RWPE2 (cell line): ENCODE measurements at regions not wholly inside any gene's neighbourhood (a gene's known extent, or its start where the extent isn't known, plus 50 kb on each side); places are given as distances from the start of the nearest gene placed in this dataset.

Source experiments
- ATAC-seq: fragments of 200-7000 bp; cut with Tn5 transposase; 3 replicates; pipeline ENCODE4 v1.9.1; 2021; ENCODE audit warnings: low read depth
- DNase-seq: peaks from one replicate; pipeline ENCODE4 v3.0.0-alpha.2; 2020; ENCODE audit warnings: low spot score
- H3K27ac ChIP-seq: fragments of 450-650 bp; 2 replicates; pipeline ENCODE4 v1.5.1; 2017; ENCODE audit warnings: mild to moderate bottlenecking; ENCODE audit not compliant: poor library complexity, severe bottlenecking
- H3K27me3 ChIP-seq: fragments of 250-450 bp; sonication (Bioruptor Pico); 2 replicates; pipeline ENCODE4 v1.5.1; 2021; ENCODE audit warnings: mild to moderate bottlenecking, moderate library complexity; ENCODE audit not compliant: insufficient read depth, poor library complexity, severe bottlenecking
- H3K36me3 ChIP-seq: fragments of 250-450 bp; sonication (Bioruptor Pico); 2 replicates; pipeline ENCODE4 v1.5.1; 2020; ENCODE audit warnings: low read depth, mild to moderate bottlenecking, moderate library complexity
- H3K4me1 ChIP-seq: fragments of 250-450 bp; sonication (Bioruptor Pico); 2 replicates; pipeline ENCODE4 v1.5.1; 2021; ENCODE audit warnings: mild to moderate bottlenecking, moderate library complexity; ENCODE audit not compliant: insufficient read depth, poor library complexity, severe bottlenecking
- H3K4me3 ChIP-seq: fragments of 250-450 bp; sonication (Bioruptor Pico); 2 replicates; pipeline ENCODE4 v1.5.1; 2021; ENCODE audit warnings: mild to moderate bottlenecking, moderate library complexity; ENCODE audit not compliant: severe bottlenecking
- H3K9me3 ChIP-seq: fragments of 250-450 bp; sonication (Bioruptor Pico); 2 replicates; pipeline ENCODE4 v1.5.1; 2021; ENCODE audit warnings: mild to moderate bottlenecking, moderate library complexity; ENCODE audit not compliant: severe bottlenecking
- CTCF ChIP-seq: fragments of 450-650 bp; IDR thresholded peaks from one replicate; pipeline ENCODE4 v1.5.1; 2017; ENCODE audit warnings: mild to moderate bottlenecking, moderate library complexity; ENCODE audit not compliant: poor library complexity, severe bottlenecking

- Histone ChIP-seq H3K4me1 (no peaks in the 10 kb centered on the region), H3K4me3 (no peak overlapping the region), H3K9me3 (peaks cover 3% of the 10 kb centered on the region), H3K27me3 (no peaks in the 10 kb centered on the region), H3K36me3 (no peaks in the 10 kb centered on the region), H3K27ac (no peak overlapping the region)
- ATAC-seq (no peak), DNase-seq (no peak)
- no peak for TF ChIP-seq CTCF
These were observed 615.6 kb upstream of the NECTIN3 start for GRCh38 chr3:110456001-110456400.

GRCh38 chr3:110456438-110457138, 615.0 kb upstream of the NECTIN3 start:
- Histone ChIP-seq H3K4me3 (no peak overlapping the region), H3K27me3 (no peaks in the 10 kb centered on the region), H3K9me3 (peaks cover 3% of the 10 kb centered on the region), H3K4me1 (no peaks in the 10 kb centered on the region), H3K36me3 (no peaks in the 10 kb centered on the region), H3K27ac (no peak overlapping the region)
- no peak for TF ChIP-seq CTCF
- DNase-seq, result no peak
- no peak for ATAC-seq

GRCh38 chr3:110457508-110457907, 614.1 kb upstream of the NECTIN3 start:
- no peaks in the 10 kb centered on the region for H3K36me3 ChIP-seq
- no peak for DNase-seq
- H3K4me1 ChIP-seq, result no peaks in the 10 kb centered on the region
- TF ChIP-seq CTCF, result no peak
- ATAC-seq, result no peak
- H3K27ac ChIP-seq, result no peak overlapping the region
- peaks cover 3% of the 10 kb centered on the region for H3K9me3 ChIP-seq
- no peaks in the 10 kb centered on the region for H3K27me3 ChIP-seq
- H3K4me3 ChIP-seq, result no peak overlapping the region

GRCh38 chr3:110459021-110459420, 612.6 kb upstream of the NECTIN3 start:
- no peaks in the 10 kb centered on the region for H3K36me3 ChIP-seq
- DNase-seq (no peak), ATAC-seq (no peak)
- H3K27me3 ChIP-seq, result no peaks in the 10 kb centered on the region
- no peak overlapping the region for H3K4me3 ChIP-seq
- H3K9me3 ChIP-seq, result peaks cover 3% of the 10 kb centered on the region
- H3K4me1 ChIP-seq, result no peaks in the 10 kb centered on the region
- no peak for TF ChIP-seq CTCF
- no peak overlapping the region for H3K27ac ChIP-seq

GRCh38 chr3:110470310-110470709, 601.3 kb upstream of the NECTIN3 start:
- Histone ChIP-seq H3K4me1 (no peaks in the 10 kb centered on the region), H3K36me3 (no peaks in the 10 kb centered on the region), H3K27ac (no peak overlapping the region), H3K9me3 (no peaks in the 10 kb centered on the region), H3K4me3 (no peak overlapping the region), H3K27me3 (no peaks in the 10 kb centered on the region)
- no peak for TF ChIP-seq CTCF
- ATAC-seq, result no peak
- DNase-seq, result no peak
